Parathyroid adenoma (tissue), 2 donors: ENCODE measurements at regions not wholly inside any gene's neighbourhood (a gene's known extent, or its start where the extent isn't known, plus 50 kb on each side); places are given as distances from the start of the nearest gene placed in this dataset.
"Not testable (repeated sequence)": the region's sequence is repeated elsewhere in the genome, so short reads cannot be mapped to it uniquely, and the experiment has no call there.

Experiments used
- H2AFZ ChIP-seq: fragments of 300-600 bp; sonication (generic); one replicate; pipeline ENCODE4 v1.7.0; 2017; ENCODE audit warnings: antibody characterized with exemption, mild to moderate bottlenecking
- H3K27ac ChIP-seq: fragments of 300-600 bp; sonication (generic); one replicate; pipeline ENCODE4 v1.7.0; 2017
- H3K27me3 ChIP-seq: fragments of 300-600 bp; sonication (generic); one replicate; pipeline ENCODE4 v1.7.0; 2017; ENCODE audit warnings: low read length; ENCODE audit not compliant: control insufficient read depth, insufficient read depth
- H3K36me3 ChIP-seq: fragments of 300-600 bp; sonication (generic); one replicate; pipeline ENCODE4 v1.7.0; 2017; ENCODE audit warnings: low read length; ENCODE audit not compliant: control insufficient read depth, insufficient read depth
- H3K4me1 ChIP-seq: fragments of 300-600 bp; sonication (generic); one replicate; pipeline ENCODE4 v1.7.0; 2017; ENCODE audit warnings: control low read depth
- H3K4me2 ChIP-seq: fragments of 300-600 bp; sonication (generic); one replicate; pipeline ENCODE4 v1.7.0; 2017; ENCODE audit warnings: low read length
- H3K4me3 ChIP-seq: fragments of 300-600 bp; sonication (generic); one replicate; pipeline ENCODE4 v1.7.0; 2017; ENCODE audit warnings: low read depth, low read length
- H3K79me2 ChIP-seq: fragments of 300-600 bp; sonication (generic); one replicate; pipeline ENCODE4 v1.7.0; 2017; ENCODE audit warnings: control low read depth
- H3K9ac ChIP-seq: fragments of 300-600 bp; sonication (generic); one replicate; pipeline ENCODE4 v1.7.0; 2017; ENCODE audit warnings: mild to moderate bottlenecking
- H3K9me3 ChIP-seq: fragments of 300-600 bp; sonication (generic); one replicate; pipeline ENCODE4 v1.7.0; 2017; ENCODE audit warnings: low read length; ENCODE audit not compliant: control insufficient read depth
- TF ChIP-seq, protein P1 (sequence below): fragments of 300-600 bp; sonication (generic); IDR thresholded peaks from one replicate; pipeline ENCODE4 v1.7.0; 2017; ENCODE audit warnings: antibody characterized with exemption, mild to moderate bottlenecking
- donor health status: primary hyperparathyroidism.

GRCh38 chr1:196114193-196114592, 494.0 kb downstream of the KCNT2 start:
- Histone ChIP-seq H3K4me2 (no peak overlapping the region), H3K4me3 (no peak overlapping the region), H3K27ac (no peak overlapping the region), H3K27me3 (no peaks in the 10 kb centered on the region), H3K36me3 (no peaks in the 10 kb centered on the region), H3K79me2 (no peaks in the 10 kb centered on the region), H3K9me3 (no peaks in the 10 kb centered on the region), H3K9ac (no peak overlapping the region), H3K4me1 (no peaks in the 10 kb centered on the region), H2AFZ (no peak overlapping the region)
- TF ChIP-seq, protein P1, sequence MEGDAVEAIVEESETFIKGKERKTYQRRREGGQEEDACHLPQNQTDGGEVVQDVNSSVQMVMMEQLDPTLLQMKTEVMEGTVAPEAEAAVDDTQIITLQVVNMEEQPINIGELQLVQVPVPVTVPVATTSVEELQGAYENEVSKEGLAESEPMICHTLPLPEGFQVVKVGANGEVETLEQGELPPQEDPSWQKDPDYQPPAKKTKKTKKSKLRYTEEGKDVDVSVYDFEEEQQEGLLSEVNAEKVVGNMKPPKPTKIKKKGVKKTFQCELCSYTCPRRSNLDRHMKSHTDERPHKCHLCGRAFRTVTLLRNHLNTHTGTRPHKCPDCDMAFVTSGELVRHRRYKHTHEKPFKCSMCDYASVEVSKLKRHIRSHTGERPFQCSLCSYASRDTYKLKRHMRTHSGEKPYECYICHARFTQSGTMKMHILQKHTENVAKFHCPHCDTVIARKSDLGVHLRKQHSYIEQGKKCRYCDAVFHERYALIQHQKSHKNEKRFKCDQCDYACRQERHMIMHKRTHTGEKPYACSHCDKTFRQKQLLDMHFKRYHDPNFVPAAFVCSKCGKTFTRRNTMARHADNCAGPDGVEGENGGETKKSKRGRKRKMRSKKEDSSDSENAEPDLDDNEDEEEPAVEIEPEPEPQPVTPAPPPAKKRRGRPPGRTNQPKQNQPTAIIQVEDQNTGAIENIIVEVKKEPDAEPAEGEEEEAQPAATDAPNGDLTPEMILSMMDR = no peak

GRCh38 chr1:196108990-196109389, 499.2 kb downstream of the KCNT2 start:
- not testable (repeated sequence) for H3K79me2 ChIP-seq, H3K4me2 ChIP-seq, H3K9me3 ChIP-seq, H3K27me3 ChIP-seq, H3K36me3 ChIP-seq, H3K27ac ChIP-seq, H3K4me1 ChIP-seq, H3K9ac ChIP-seq, H3K4me3 ChIP-seq, H2AFZ ChIP-seq

GRCh38 chr1:196105901-196106300, 502.3 kb downstream of the KCNT2 start:
- TF ChIP-seq, protein P1 = no peak
- Histone ChIP-seq H3K4me2 (no peak overlapping the region), H3K79me2 (no peaks in the 10 kb centered on the region), H3K27ac (no peak overlapping the region), H3K9ac (no peak overlapping the region), H3K4me1 (no peaks in the 10 kb centered on the region), H3K4me3 (no peak overlapping the region), H2AFZ (no peak overlapping the region), H3K9me3 (peaks cover 3% of the 10 kb centered on the region), H3K27me3 (no peaks in the 10 kb centered on the region), H3K36me3 (peaks cover 4% of the 10 kb centered on the region)

DNA sequence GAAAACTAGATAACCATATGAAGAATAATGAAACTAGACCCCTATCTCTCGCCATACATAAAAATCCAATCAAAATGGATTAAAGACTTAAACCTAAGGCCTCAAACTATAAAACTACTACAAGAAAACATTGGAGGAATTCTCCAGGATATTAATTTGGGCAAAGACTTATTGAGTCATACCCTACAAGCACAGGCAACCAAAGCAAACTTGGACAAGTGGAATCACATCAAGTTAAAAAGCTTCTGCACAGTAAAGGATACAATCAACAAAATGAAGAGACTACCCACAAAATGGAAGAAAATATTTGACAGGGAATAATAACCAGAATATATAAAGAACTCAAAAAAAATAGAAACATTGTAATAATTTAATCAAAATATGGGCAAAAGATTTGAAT, 505.4 kb downstream of the KCNT2 start:
- Histone ChIP-seq H3K36me3 (peaks cover 4% of the 10 kb centered on the region), H2AFZ (no peak overlapping the region), H3K4me1 (no peaks in the 10 kb centered on the region), H3K9me3 (peaks cover 3% of the 10 kb centered on the region), H3K27me3 (no peaks in the 10 kb centered on the region), H3K27ac (no peak overlapping the region), H3K79me2 (no peaks in the 10 kb centered on the region), H3K9ac (no peak overlapping the region), H3K4me2 (no peak overlapping the region), H3K4me3 (no peak overlapping the region)
- TF ChIP-seq, protein P1 = no peak

DNA sequence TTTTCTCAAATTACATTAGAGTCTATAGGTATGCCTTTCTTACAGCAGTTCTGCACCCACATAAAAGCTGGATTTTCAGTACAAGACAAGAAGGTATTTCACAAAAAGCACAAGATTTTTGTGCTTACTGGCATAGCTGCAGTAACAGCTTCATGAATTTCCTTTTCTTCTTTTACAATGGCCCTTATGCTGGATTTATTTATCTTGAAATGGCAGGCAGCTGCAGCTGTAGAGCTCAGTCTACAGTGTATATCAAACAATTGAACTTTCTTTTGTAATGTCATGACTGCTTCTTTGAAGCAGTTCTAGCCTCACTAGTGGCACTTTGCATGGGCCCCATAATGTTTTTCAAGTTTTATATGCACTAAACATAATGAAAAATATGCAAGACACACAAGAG, 510.2 kb downstream of the KCNT2 start:
- TF ChIP-seq, protein P1 = no peak
- H2AFZ ChIP-seq = no peak overlapping the region
- peaks cover 4% of the 10 kb centered on the region for H3K36me3 ChIP-seq
- no peak overlapping the region for H3K27ac ChIP-seq
- H3K4me2 ChIP-seq = no peak overlapping the region
- H3K27me3 ChIP-seq = no peaks in the 10 kb centered on the region
- no peaks in the 10 kb centered on the region for H3K4me1 ChIP-seq
- H3K79me2 ChIP-seq = no peaks in the 10 kb centered on the region
- no peak overlapping the region for H3K9ac ChIP-seq
- H3K4me3 ChIP-seq = no peak overlapping the region
- H3K9me3 ChIP-seq = peaks cover 3% of the 10 kb centered on the region
